ENCODE measurements at regions not wholly inside any gene's neighbourhood (a gene's known extent, or its start where the extent isn't known, plus 50 kb on each side); places are given as distances from the start of the nearest gene placed in this dataset.
"Not testable (repeated sequence)": the region's sequence is repeated elsewhere in the genome, so short reads cannot be mapped to it uniquely, and the experiment has no call there.

DNA sequence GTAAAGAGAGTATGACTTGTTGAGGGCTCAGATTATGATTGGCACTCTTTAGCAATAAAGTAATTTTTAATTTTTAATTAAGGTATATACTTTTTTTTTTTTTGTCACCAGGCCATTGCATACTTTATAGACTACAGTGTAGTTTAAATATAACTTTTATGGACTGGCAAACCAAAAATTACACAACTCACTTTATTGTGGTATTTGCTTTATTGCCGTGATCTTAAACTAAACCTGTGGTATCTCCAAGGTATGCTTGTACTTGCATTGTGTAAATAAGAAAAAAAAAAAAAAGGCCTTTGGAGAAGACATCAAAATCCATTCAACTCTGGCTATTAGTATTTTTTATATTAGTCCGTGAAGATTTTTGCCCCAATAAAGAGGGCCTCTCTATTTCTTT lies 646.7 kb upstream of the FOXG1 start:
- DNase-seq (ENCODE audit: low read depth in 2 of 2), result no peak

DNA sequence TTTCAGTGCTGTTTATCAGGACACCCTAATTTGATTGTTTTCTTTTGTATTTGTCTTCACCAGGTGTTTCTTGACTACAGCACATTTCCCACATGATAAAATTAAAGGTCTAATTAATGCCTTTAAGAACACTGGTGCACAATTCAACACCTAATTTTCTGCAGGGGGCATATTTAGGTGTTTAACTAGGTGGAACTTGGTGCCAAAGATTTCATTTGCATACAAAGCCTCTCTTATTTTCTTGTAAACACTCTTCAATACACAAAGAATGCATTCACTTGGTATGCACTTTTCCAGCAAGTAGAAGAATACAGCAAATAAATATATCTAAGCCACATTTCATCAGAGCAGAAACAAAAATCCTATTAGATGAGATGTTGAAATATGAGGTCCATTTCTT lies 646.2 kb upstream of the FOXG1 start:
- no peak for DNase-seq (ENCODE audit: low read depth in 2 of 2)

- no peak for DNase-seq (ENCODE audit: low read depth in 2 of 2)
These were observed 644.9 kb upstream of the FOXG1 start for GRCh38 chr14:28121512-28122297.

DNA sequence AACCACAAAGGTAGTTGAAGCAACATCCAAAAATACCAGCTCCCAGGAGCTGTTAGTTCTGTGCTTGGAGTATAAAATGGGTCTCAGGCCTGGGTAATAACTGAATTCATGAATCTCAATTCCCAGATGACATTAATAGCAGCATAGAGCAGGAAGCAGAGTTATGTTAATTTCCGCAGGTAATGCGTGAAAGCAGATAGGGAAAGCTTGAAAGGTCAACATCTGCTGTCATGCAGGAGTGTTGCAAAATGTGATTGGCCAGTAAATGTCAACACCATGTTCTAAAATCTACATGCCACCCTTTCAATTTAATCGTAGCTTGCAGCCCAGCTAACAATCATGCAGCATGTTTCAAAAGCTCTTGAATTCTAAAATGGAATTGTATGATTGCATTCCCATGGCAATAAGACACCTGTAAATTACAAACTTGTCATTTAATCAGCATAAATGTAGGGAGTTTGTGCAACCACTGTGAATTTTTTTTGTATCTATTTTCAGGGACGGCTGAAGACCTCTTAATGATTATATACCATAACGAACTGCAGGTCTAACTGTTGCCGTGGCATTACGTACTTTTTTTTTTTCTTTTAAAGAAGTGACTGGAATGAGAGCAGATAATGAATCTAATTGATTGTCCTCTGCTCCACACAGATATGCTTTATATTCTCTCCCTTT lies 635.8 kb upstream of the FOXG1 start:
- no peak for DNase-seq (ENCODE audit: low read depth in 2 of 2)

GRCh38 chr14:28138341-28138740 lies 628.2 kb upstream of the FOXG1 start:
- no peak for DNase-seq (ENCODE audit: low read depth in 2 of 2)

GRCh38 chr14:28141662-28142061 lies 624.9 kb upstream of the FOXG1 start:
- DNase-seq (ENCODE audit: low read depth in 2 of 2), result no peak

GRCh38 chr14:28142400-28143015 lies 624.1 kb upstream of the FOXG1 start:
- no peak for DNase-seq (ENCODE audit: low read depth in 2 of 2)

DNA sequence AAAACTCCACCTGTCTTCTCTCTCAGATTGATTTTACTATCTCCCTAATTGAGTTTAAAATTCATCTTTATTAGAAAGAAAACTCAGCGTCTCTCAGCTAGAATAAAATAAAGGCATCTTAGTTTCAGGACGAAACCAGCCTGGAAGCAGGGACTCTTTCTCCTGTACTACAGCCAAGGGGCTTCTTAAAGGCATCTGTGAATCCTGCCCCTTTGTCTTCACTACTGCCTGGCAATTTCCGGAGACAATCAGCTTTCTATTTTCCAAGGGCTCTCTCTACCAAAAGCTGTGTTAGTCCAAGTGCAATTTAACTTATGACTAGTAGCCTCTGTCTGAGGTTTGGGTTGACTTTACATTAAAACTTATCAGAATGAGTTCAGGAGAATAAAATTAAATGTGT lies 623.3 kb upstream of the FOXG1 start:
- DNase-seq (ENCODE audit: low read depth in 2 of 2), result no peak

DNA sequence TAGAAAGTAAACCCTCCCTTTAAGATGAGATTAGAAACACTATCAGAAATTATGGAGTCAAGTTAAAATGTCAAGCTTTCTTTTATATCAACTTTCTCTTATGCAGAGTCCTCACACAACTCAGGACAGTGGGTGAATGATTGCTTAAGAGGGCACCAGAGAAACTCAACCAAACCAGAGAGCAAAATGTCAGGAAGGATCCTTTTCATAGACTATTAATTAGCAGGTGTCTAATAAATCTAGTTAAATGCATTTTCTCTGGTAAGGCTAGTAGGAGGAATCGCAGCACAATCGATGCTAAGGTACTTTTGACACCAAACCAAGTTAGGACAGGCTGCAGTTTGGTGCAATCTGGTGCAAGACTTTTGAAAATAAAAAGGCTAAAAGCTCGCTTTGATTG lies 614.7 kb upstream of the FOXG1 start:
- DNase-seq (ENCODE audit: low read depth in 2 of 2), result no peak

- no peak for DNase-seq (ENCODE audit: low read depth in 2 of 2)
These were observed 614.0 kb upstream of the FOXG1 start for GRCh38 chr14:28152453-28153044.

DNA sequence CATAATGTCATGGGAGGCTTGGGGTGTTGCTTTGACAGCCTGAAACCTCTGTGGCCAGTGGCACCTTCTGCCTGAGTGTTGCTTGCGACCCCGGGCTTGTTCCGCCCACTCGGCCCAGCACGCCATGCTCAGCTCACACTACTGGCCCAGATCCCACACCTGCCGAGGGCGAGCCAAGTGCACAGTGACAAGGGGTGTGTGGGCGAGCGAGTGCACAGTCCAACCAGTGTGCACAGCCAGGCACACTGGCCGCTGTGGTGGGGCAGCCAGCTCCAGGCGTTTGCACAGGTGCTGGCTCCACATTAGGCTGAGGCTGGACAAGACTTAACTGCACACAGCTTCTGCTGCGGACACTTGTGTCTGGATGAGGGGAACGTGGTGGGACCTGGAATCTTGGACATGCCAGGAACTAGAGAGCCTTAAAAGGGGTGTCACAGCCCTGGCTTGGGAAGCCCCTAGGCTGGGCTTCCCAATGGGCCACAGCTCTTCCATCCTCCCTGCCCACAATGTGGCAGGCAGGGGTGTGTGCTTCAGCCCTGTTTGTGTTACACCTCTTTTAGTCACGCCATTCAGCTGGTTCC lies 609.2 kb upstream of the FOXG1 start:
- no peak for DNase-seq (ENCODE audit: low read depth in 2 of 2)

- DNase-seq (ENCODE audit: low read depth in 2 of 2), result no peak
These were observed 608.4 kb upstream of the FOXG1 start for GRCh38 chr14:28157887-28158791.

DNA sequence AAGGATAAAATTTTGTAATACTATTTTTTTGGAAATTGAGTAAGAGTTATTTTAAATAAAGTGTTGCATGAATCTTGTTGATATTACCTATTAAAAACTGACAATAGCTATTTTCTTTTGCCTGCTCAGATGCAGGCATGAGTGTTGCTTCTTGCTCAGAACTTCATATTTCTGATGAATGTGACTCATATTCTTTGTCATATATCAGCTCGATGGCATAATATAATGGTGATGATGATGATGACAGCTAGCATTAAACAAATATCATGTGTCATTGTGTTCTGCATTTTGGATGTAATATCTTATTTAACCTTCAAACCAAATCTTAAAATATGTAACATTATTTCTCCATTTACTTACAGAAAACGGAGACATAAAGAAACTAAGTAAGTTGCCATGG lies 605.5 kb upstream of the FOXG1 start:
- no peak for DNase-seq (ENCODE audit: low read depth in 2 of 2)

GRCh38 chr14:28163233-28163632 lies 603.4 kb upstream of the FOXG1 start:
- no peak for DNase-seq (ENCODE audit: low read depth in 2 of 2)

- no peak for DNase-seq (ENCODE audit: low read depth in 2 of 2)
These were observed 602.7 kb upstream of the FOXG1 start for GRCh38 chr14:28163897-28164296.

DNA sequence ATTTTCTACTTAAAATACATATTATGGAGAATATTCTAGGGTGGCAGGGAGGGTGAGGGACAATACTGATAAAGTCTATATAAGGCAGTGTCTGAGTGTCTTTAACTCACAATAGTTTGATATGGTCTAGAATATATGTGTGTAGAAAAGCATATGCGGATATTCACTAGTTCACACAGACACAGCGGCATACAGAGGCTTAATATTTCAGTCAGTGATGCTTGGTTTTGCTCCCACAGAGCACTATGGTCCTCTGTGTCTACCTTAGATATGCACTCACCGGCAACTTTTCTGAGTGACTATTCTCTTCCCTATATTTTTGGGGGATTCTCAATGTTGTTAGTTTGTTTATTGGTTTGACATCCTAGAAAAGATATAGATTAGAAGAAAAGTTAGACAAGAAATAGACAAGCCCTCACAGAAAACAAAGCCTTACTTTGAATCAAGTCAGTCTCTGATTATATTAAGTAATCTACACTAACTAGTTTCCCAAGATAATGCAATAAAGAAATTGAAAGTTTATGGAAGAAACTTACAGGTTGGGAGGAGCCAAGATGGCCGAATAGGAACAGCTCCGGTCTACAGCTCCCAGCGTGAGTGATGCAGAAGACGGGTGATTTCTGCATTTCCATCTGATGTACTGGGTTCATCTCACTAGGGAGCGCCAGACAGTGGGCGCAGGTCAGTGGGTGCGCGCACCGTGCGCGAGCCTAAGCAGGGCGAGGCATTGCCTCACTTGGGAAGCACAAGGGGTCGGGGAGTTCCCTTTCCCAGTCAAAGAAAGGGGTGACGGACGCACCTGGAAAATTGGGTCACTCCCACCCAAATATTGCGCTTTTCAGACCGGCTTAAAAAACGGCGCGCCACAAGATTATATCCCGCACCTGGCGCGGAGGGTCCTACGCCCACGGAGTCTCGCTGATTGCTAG lies 578.4 kb upstream of the FOXG1 start:
- not testable (repeated sequence) for DNase-seq (ENCODE audit: low read depth in 2 of 2)

DNA sequence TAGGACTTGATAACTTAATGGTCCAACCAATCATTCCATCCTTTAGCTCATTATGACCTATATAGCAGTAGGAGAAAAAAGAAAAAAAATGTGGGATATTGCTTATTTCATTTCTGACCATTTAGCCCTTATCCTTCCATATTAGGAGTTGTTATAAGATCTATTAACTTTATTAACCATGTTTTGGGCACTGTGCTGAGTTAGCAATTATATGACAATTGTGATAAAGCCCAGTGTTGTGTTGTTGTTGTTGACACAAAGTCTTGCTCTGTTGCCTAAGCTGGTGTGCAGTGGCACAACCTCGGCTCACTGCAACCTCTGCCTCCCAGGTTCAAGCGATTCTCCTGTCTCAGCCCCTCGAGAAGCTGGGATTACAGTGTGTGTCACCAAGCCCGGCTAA lies 569.7 kb upstream of the FOXG1 start:
- DNase-seq (ENCODE audit: low read depth in 2 of 2), result no peak

GRCh38 chr14:28220391-28220790 lies 546.2 kb upstream of the FOXG1 start:
- DNase-seq (ENCODE audit: low read depth in 2 of 2), result no peak

GRCh38 chr14:28240909-28241308 lies 525.7 kb upstream of the FOXG1 start:
- no peak for DNase-seq (ENCODE audit: low read depth in 2 of 2)

DNA sequence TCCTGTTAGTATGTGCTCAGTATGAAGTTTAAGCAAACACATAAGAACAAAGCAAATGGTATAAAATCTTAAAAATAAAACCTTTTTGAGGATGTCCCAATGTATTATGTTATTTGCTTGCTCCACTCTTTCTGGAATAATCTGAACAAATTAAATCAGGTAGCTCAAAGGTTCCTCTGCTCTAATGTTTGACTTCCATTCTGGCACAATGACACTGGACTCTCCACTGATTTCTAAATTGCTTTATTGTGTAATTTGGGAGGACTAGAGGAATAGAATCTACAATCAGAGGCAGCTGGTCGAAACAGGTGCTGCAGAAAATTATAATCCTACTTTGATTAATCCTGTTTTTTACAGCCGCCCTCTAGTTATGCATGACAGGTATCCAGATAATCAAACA lies 523.7 kb upstream of the FOXG1 start:
- no peak for DNase-seq (ENCODE audit: low read depth in 2 of 2)
